ENCODE measurements at regions not wholly inside any gene's neighbourhood (a gene's known extent, or its start where the extent isn't known, plus 50 kb on each side); places are given as distances from the start of the nearest gene placed in this dataset.

- Histone ChIP-seq H3K36me3 (replicated peaks; ENCODE audit: insufficient read depth, low read depth) (no peaks in the 10 kb centered on the region), H3K9me2 (replicated peaks; ENCODE audit: insufficient read depth) (no peaks in the 10 kb centered on the region), H3K27me3 (no peaks in the 10 kb centered on the region), H4K20me1 (ENCODE audit: insufficient read depth, poor library complexity, severe bottlenecking) (no peaks in the 10 kb centered on the region), H3K9me3 (ENCODE audit: low read depth) (no peaks in the 10 kb centered on the region), H3K27ac (no peak overlapping the region), H3K4me1 (ENCODE audit: insufficient read depth) (no peaks in the 10 kb centered on the region), H3K4me2 (no peak overlapping the region), H3K79me2 (no peaks in the 10 kb centered on the region), H3K4me3 (no peak overlapping the region), H2AFZ (no peak overlapping the region)
- no peak for DNase-seq (ENCODE audit: low spot score)
- TF ChIP-seq EZH2 (IDR thresholded peaks at IDR 0.05; ENCODE audit: borderline replicate concordance): no peak
- TF ChIP-seq, protein P1, sequence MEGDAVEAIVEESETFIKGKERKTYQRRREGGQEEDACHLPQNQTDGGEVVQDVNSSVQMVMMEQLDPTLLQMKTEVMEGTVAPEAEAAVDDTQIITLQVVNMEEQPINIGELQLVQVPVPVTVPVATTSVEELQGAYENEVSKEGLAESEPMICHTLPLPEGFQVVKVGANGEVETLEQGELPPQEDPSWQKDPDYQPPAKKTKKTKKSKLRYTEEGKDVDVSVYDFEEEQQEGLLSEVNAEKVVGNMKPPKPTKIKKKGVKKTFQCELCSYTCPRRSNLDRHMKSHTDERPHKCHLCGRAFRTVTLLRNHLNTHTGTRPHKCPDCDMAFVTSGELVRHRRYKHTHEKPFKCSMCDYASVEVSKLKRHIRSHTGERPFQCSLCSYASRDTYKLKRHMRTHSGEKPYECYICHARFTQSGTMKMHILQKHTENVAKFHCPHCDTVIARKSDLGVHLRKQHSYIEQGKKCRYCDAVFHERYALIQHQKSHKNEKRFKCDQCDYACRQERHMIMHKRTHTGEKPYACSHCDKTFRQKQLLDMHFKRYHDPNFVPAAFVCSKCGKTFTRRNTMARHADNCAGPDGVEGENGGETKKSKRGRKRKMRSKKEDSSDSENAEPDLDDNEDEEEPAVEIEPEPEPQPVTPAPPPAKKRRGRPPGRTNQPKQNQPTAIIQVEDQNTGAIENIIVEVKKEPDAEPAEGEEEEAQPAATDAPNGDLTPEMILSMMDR (IDR thresholded peaks at IDR 0.05; ENCODE audit: poor library complexity): no peak
- no peak for TF ChIP-seq EZH2phosphoT487 (IDR thresholded peaks at IDR 0.05; ENCODE audit: low read depth, severe bottlenecking, unreplicated experiment)
- WGBS (ENCODE audit: low lambda C conversion rate, missing lambda C conversion rate): 68% methylated on average over 2 of the region's 2 CpGs
These were observed 82.1 kb downstream of the MAGEB10 start for GRCh38 chrX:27889878-27890277.

DNA sequence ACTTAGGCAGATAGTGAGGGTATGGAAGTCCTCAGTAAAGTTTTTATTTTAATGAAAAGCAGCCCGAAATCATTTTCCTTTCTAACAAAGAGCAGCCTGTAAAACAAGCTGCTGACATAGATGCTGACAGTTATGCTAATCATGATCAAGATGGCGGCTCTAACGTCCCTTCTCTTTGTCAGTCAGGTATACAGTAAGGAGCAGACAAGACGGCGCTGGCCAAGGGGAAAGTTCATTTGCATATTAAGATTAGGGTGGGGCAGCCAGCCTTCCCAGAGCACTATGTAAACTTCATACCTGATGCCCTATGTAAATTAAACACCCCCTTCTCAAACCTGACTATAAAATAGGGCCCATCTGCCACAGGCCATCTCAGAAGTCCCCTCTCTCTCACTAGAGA is 76.9 kb downstream of the MAGEB10 start:
- Histone ChIP-seq H2AFZ (no peak overlapping the region), H3K79me2 (no peaks in the 10 kb centered on the region), H3K36me3 (replicated peaks; ENCODE audit: insufficient read depth, low read depth) (no peaks in the 10 kb centered on the region), H3K4me2 (no peak overlapping the region), H3K27ac (no peak overlapping the region), H3K4me1 (ENCODE audit: insufficient read depth) (no peaks in the 10 kb centered on the region), H3K27me3 (no peaks in the 10 kb centered on the region), H4K20me1 (ENCODE audit: insufficient read depth, poor library complexity, severe bottlenecking) (no peaks in the 10 kb centered on the region), H3K4me3 (no peak overlapping the region), H3K9me2 (replicated peaks; ENCODE audit: insufficient read depth) (no peaks in the 10 kb centered on the region), H3K9me3 (ENCODE audit: low read depth) (no peaks in the 10 kb centered on the region)
- no peak for DNase-seq (ENCODE audit: low spot score)
- 63% methylated on average over 5 of the region's 5 CpGs for WGBS (ENCODE audit: low lambda C conversion rate, missing lambda C conversion rate)
- no peak for TF ChIP-seq EZH2 (IDR thresholded peaks at IDR 0.05; ENCODE audit: borderline replicate concordance)
- no peak for TF ChIP-seq EZH2phosphoT487 (IDR thresholded peaks at IDR 0.05; ENCODE audit: low read depth, severe bottlenecking, unreplicated experiment)
- TF ChIP-seq, protein P1 (IDR thresholded peaks at IDR 0.05; ENCODE audit: poor library complexity): no peak

GRCh38 chrX:27883468-27884092 is 75.8 kb downstream of the MAGEB10 start:
- Histone ChIP-seq H3K36me3 (replicated peaks; ENCODE audit: insufficient read depth, low read depth) (no peaks in the 10 kb centered on the region), H3K4me2 (no peak overlapping the region), H3K9me2 (replicated peaks; ENCODE audit: insufficient read depth) (no peaks in the 10 kb centered on the region), H3K27me3 (no peaks in the 10 kb centered on the region), H3K9me3 (ENCODE audit: low read depth) (no peaks in the 10 kb centered on the region), H4K20me1 (ENCODE audit: insufficient read depth, poor library complexity, severe bottlenecking) (no peaks in the 10 kb centered on the region), H3K79me2 (no peaks in the 10 kb centered on the region), H3K4me1 (ENCODE audit: insufficient read depth) (no peaks in the 10 kb centered on the region), H3K4me3 (no peak overlapping the region), H3K27ac (no peak overlapping the region), H2AFZ (no peak overlapping the region)
- DNase-seq (ENCODE audit: low spot score): no peak
- 52% methylated on average over 3 of the region's 3 CpGs for WGBS (ENCODE audit: low lambda C conversion rate, missing lambda C conversion rate)
- TF ChIP-seq EZH2 (IDR thresholded peaks at IDR 0.05; ENCODE audit: borderline replicate concordance) (no peak), EZH2phosphoT487 (IDR thresholded peaks at IDR 0.05; ENCODE audit: low read depth, severe bottlenecking, unreplicated experiment) (no peak)
- TF ChIP-seq, protein P1 (IDR thresholded peaks at IDR 0.05; ENCODE audit: poor library complexity): no peak

Data from hepatocyte (in vitro differentiated cells).